Liver (tissue), 3 donors: ENCODE measurements at regions not wholly inside any gene's neighbourhood (a gene's known extent, or its start where the extent isn't known, plus 50 kb on each side); places are given as distances from the start of the nearest gene placed in this dataset.

ENCODE experiments used
- ATF3 ChIP-seq: IDR thresholded peaks from 2 replicates; pipeline ENCODE4 v1.6.1; 2016; ENCODE audit warnings: antibody characterized with exemption
- CTCF ChIP-seq: fragments of 150-350 bp; IDR thresholded peaks from 2 replicates; pipeline ENCODE4 v1.5.1; 2017; ENCODE audit warnings: improper control_type of control experiment, low read depth, low read length; ENCODE audit not compliant: missing input control
- TAF1 ChIP-seq: conservative IDR thresholded peaks from 2 replicates; pipeline ENCODE4 v1.6.1; 2016; ENCODE audit warnings: antibody characterized with exemption, mild to moderate bottlenecking
- donor health status: healthy.
- donor health status: healthy.

GRCh38 chr6:4320860-4321259 lies 185.5 kb upstream of the ECI2 start:
- TF ChIP-seq TAF1 (no peak), CTCF (no peak), ATF3 (no peak)
